ENCODE measurements at regions not wholly inside any gene's neighbourhood (a gene's known extent, or its start where the extent isn't known, plus 50 kb on each side); places are given as distances from the start of the nearest gene placed in this dataset.

DNA sequence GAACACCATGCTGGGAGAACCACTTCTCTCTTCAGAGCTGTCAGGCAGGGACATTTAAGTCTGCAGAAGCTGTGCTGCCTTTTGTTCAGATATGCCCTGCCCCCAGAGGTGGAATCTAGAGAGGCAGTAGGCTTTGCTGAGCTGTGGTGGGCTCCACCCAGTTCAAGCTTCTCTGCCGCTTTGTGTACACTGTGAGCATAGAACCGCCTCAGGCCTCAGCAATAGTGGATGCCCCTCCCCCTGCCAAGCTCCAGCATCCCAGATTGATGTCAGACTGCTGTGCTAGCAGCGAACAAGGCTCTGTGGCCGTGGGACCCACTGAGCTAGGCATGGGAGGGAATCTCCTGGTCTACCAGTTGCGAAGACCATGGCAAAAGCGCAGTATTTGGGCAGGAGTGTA is 121.6 kb downstream of the NFKBIZ start:
- TF ChIP-seq, protein P1, sequence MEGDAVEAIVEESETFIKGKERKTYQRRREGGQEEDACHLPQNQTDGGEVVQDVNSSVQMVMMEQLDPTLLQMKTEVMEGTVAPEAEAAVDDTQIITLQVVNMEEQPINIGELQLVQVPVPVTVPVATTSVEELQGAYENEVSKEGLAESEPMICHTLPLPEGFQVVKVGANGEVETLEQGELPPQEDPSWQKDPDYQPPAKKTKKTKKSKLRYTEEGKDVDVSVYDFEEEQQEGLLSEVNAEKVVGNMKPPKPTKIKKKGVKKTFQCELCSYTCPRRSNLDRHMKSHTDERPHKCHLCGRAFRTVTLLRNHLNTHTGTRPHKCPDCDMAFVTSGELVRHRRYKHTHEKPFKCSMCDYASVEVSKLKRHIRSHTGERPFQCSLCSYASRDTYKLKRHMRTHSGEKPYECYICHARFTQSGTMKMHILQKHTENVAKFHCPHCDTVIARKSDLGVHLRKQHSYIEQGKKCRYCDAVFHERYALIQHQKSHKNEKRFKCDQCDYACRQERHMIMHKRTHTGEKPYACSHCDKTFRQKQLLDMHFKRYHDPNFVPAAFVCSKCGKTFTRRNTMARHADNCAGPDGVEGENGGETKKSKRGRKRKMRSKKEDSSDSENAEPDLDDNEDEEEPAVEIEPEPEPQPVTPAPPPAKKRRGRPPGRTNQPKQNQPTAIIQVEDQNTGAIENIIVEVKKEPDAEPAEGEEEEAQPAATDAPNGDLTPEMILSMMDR (conservative IDR thresholded peaks at IDR 0.05; ENCODE audit: low read depth, low read length), result no peak
- TF ChIP-seq EZH2 (IDR thresholded peaks at IDR 0.05; ENCODE audit: borderline replicate concordance, low read depth, low read length, poor library complexity, severe bottlenecking), result no peak

All from A673 (cell line).